GM12878 (cell line): ENCODE measurements at regions not wholly inside any gene's neighbourhood (a gene's known extent, or its start where the extent isn't known, plus 50 kb on each side); places are given as distances from the start of the nearest gene placed in this dataset.

Source experiments
- ATAC-seq: fragments of 200-7000 bp; cut with Tn5 transposase; 3 replicates; pipeline ENCODE4 v1.9.1; 2020; ENCODE audit warnings: mild to moderate bottlenecking, moderate library complexity
- BruUV-seq: library from RNA; stranded (reverse); fragments of 400-500 nt; replicated peaks from 2 replicates; lab custom pipeline; 2021; lab: Mats Ljungman, UMichigan
- CTCF ChIA-PET: fragments of 300-600 bp; sonication (Branson Sonifier 250); formaldehyde crosslinking; extraction: SDS; loops from one replicate; lab custom pipeline; 2021; ENCODE audit warnings: inconsistent platforms; lab: Yijun Ruan, JAX
- POLR2A ChIA-PET: fragments of 350-600 bp; formaldehyde crosslinking; extraction: SDS; loops from one replicate; lab custom pipeline; 2021; ENCODE audit warnings: inconsistent platforms; lab: Charles Lee
- RAD21 ChIA-PET: fragments of 300-600 bp; sonication (Branson Sonifier 250); formaldehyde crosslinking; loops from one replicate; lab custom pipeline; 2023; ENCODE audit warnings: antibody characterized with exemption; ENCODE audit not compliant: unreplicated experiment; lab: Charles Lee
- SMC1A ChIA-PET: fragments of 300-600 bp; sonication (Branson Sonifier 250); formaldehyde crosslinking; loops from one replicate; lab custom pipeline; 2023; ENCODE audit not compliant: unreplicated experiment, uncharacterized antibody; lab: Charles Lee
- DNase-seq: peaks from one replicate; pipeline ENCODE4 v3.0.0-alpha.2; 2011; ENCODE audit warnings: low read depth, low spot score
- FAIRE-seq: peaks from 3 replicates; lab custom pipeline; 2011; peaks lifted over from hg19 to GRCh38; lab: Jason Lieb, UNC
- H2AFZ ChIP-seq: 2 replicates; pipeline ENCODE4 v1.6.0; 2011; ENCODE audit warnings: low read depth, low read length, control low read depth; ENCODE audit not compliant: control insufficient read depth
- H3K27ac ChIP-seq: 2 replicates; pipeline ENCODE4 v1.5.1; 2011; ENCODE audit warnings: control low read depth; ENCODE audit not compliant: control insufficient read depth, insufficient read depth
- H3K27me3 ChIP-seq, 2 experiments: replicated peaks in 1 of 2; 2 replicates each; pipeline versions ENCODE4 v1.6.0 to v1.6.1; 2011; ENCODE audit warnings: low read length in 1 of 2; ENCODE audit not compliant: control insufficient read depth in 2 of 2, insufficient read depth in 2 of 2
- H3K36me3 ChIP-seq, 2 experiments: 2 replicates each; pipeline ENCODE4 v1.5.1; 2011; ENCODE audit warnings: low read length in 1 of 2; ENCODE audit not compliant: control insufficient read depth in 2 of 2, insufficient read depth in 2 of 2
- H3K4me1 ChIP-seq: 2 replicates; pipeline ENCODE4 v1.6.1; 2011; ENCODE audit warnings: mild to moderate bottlenecking, low read length, moderate library complexity, mixed read lengths; ENCODE audit not compliant: control insufficient read depth, insufficient read depth
- H3K4me2 ChIP-seq: 2 replicates; pipeline ENCODE4 v1.6.0; 2011; ENCODE audit warnings: control low read depth; ENCODE audit not compliant: control insufficient read depth, insufficient read depth
- H3K4me3 ChIP-seq: fragments of 200-600 bp; sonication (generic); 2 replicates; pipeline ENCODE4 v1.5.1; 2016
- H3K79me2 ChIP-seq: 2 replicates; pipeline ENCODE4 v1.6.0; 2011; ENCODE audit warnings: low read length; ENCODE audit not compliant: control insufficient read depth, insufficient read depth
- H3K9ac ChIP-seq: 2 replicates; pipeline ENCODE4 v1.8.0; 2011; ENCODE audit warnings: low read length, control low read depth, mixed read lengths; ENCODE audit not compliant: control insufficient read depth, insufficient read depth
- H3K9me3 ChIP-seq: replicated peaks from 3 replicates; pipeline ENCODE4 v1.5.1; 2011; ENCODE audit warnings: mild to moderate bottlenecking, low read length; ENCODE audit not compliant: control insufficient read depth, insufficient read depth
- H4K20me1 ChIP-seq: 2 replicates; pipeline ENCODE4 v1.6.0; 2011; ENCODE audit not compliant: control insufficient read depth, insufficient read depth
- CBX5 ChIP-seq: sonication (generic); IDR thresholded peaks from 2 replicates; pipeline ENCODE4 v1.6.1; 2016; ENCODE audit warnings: low read depth, moderate library complexity, mild to moderate bottlenecking, inconsistent platforms
- CEBPB ChIP-seq, 2 experiments: fragments of 150-350 bp in 1 of 2; IDR thresholded peaks; 2 replicates each; pipeline ENCODE4 v1.6.1; 2012 to 2014; ENCODE audit warnings: low read depth in 2 of 2, low read length in 2 of 2, borderline replicate concordance in 1 of 2, inconsistent platforms in 1 of 2
- CHD4 ChIP-seq: fragments of 200-600 bp; sonication (generic); IDR thresholded peaks from 2 replicates; pipeline ENCODE4 v1.6.1; 2016; ENCODE audit warnings: mild to moderate bottlenecking
- HDAC6 ChIP-seq: fragments of 200-600 bp; sonication (generic); IDR thresholded peaks from one replicate; pipeline ENCODE4 v1.8.0; 2017; ENCODE audit warnings: antibody characterized with exemption; ENCODE audit not compliant: unreplicated experiment
- IRF5 ChIP-seq: fragments of 450-650 bp; IDR thresholded peaks from 2 replicates; pipeline ENCODE4 v1.6.1; 2017; ENCODE audit warnings: borderline replicate concordance
- JUND ChIP-seq: IDR thresholded peaks from 2 replicates; pipeline ENCODE4 v1.6.1; 2012; ENCODE audit warnings: low read depth, mild to moderate bottlenecking, low read length, improper control_type of control experiment, moderate library complexity
- KAT2A ChIP-seq: conservative IDR thresholded peaks from 2 replicates; pipeline ENCODE4 v1.6.1; 2011; ENCODE audit warnings: low read depth, low read length; ENCODE audit not compliant: control insufficient read depth
- KDM1A ChIP-seq: fragments of 200-600 bp; sonication (generic); IDR thresholded peaks from 2 replicates; pipeline ENCODE4 v1.6.1; 2016; ENCODE audit warnings: borderline replicate concordance
- MAX ChIP-seq: IDR thresholded peaks from 2 replicates; pipeline ENCODE4 v1.6.1; 2012; ENCODE audit warnings: low read depth, low read length, improper control_type of control experiment
- RAD21 ChIP-seq: IDR thresholded peaks from 2 replicates; pipeline ENCODE4 v1.6.1; 2011; ENCODE audit warnings: mild to moderate bottlenecking, low read depth, low read length, moderate library complexity; ENCODE audit not compliant: insufficient read depth
- RB1 ChIP-seq: fragments of 450-650 bp; formaldehyde crosslinking; IDR thresholded peaks from 2 replicates; pipeline ENCODE4 v1.6.1; 2017; ENCODE audit warnings: mild to moderate bottlenecking, borderline replicate concordance
- RUNX3 ChIP-seq: IDR thresholded peaks from 2 replicates; pipeline ENCODE4 v1.6.1; 2012; ENCODE audit warnings: low read length, inconsistent platforms
- SP1 ChIP-seq: IDR thresholded peaks from one replicate; pipeline ENCODE4 v1.6.1; 2011; ENCODE audit warnings: low read depth, low read length
- TBL1XR1 ChIP-seq: IDR thresholded peaks from 2 replicates; pipeline ENCODE4 v1.6.1; 2012; ENCODE audit warnings: low read depth, low read length, improper control_type of control experiment
- TCF3 ChIP-seq: IDR thresholded peaks from 2 replicates; pipeline ENCODE4 v1.6.1; 2012; ENCODE audit warnings: low read depth, mild to moderate bottlenecking, low read length, borderline replicate concordance; ENCODE audit not compliant: insufficient read depth
- ZNF384 ChIP-seq: IDR thresholded peaks from 2 replicates; pipeline ENCODE4 v1.6.1; 2012; ENCODE audit warnings: low read depth, mild to moderate bottlenecking, low read length, improper control_type of control experiment, borderline replicate concordance
- WGBS: methylation state at CpG from one replicate; pipeline ENCODE4 v1.1.6; 2016; ENCODE audit warnings: low lambda C conversion rate; ENCODE audit not compliant: insufficient replicate concordance, insufficient coverage; ENCODE audit errors: missing lambda C conversion rate; 5-methylcytosine and 5-hydroxymethylcytosine counted together
- in situ Hi-C: fragments of 300-500 bp; cut with MboI; formaldehyde crosslinking; loops from 9 replicates; pipeline ENCODE4 v1.14.3; 2018; ENCODE audit warnings: mixed read lengths
- intact Hi-C: fragments of 100-400 bp; cut with micrococcal nuclease; formaldehyde crosslinking; loops from one replicate; pipeline ENCODE4 v1.14.2; 2022; ENCODE audit not compliant: unreplicated experiment

- Histone ChIP-seq H3K79me2 (no peaks in the 10 kb centered on the region), H3K27me3 (no peaks in the 10 kb centered on the region), H3K27ac (no peak overlapping the region), H2AFZ (no peak overlapping the region), H3K9ac (no peak overlapping the region), H3K4me1 (no peaks in the 10 kb centered on the region), H3K4me2 (no peak overlapping the region), H3K9me3 (no peaks in the 10 kb centered on the region), H3K4me3 (no peak overlapping the region), H4K20me1 (no peaks in the 10 kb centered on the region), H3K36me3 (no peaks in the 10 kb centered on the region)
- no peak for FAIRE-seq
- WGBS = 31% methylated on average over 1 of the region's 1 CpG
- CTCF ChIA-PET = no interaction called here
- TF ChIP-seq KAT2A = no peak
- TF ChIP-seq JUND = no peak
- no peak for TF ChIP-seq TCF3
- TF ChIP-seq CHD4 = no peak
- no peak for TF ChIP-seq KDM1A
- no peak for TF ChIP-seq ZNF384
- TF ChIP-seq MAX = no peak
- no peak for TF ChIP-seq CEBPB (IDR thresholded peaks at IDR 0.05; ENCODE audit: borderline replicate concordance in 1 of 2, low read depth in 2 of 2, low read length in 2 of 2)
- no peak for TF ChIP-seq HDAC6
- no peak for TF ChIP-seq CBX5
- TF ChIP-seq RAD21 = no peak
- no peak for TF ChIP-seq IRF5
- TF ChIP-seq SP1 = no peak
- no peak for TF ChIP-seq RB1
- no peak for TF ChIP-seq TBL1XR1
- TF ChIP-seq RUNX3 = no peak
- DNase-seq = no peak
- no TSS peak for BruUV-seq
- RAD21 ChIA-PET = no interaction called here
- in situ Hi-C loops = no loop called here
- intact Hi-C loops = no loop called here
- ATAC-seq = no peak
- SMC1A ChIA-PET = no interaction called here
- POLR2A ChIA-PET = no interaction called here
Observed at GRCh38 chr13:106814463-106814862, 246.5 kb upstream of the ARGLU1 start.
